Suprapubic skin (tissue), 4 donors: ENCODE measurements at regions not wholly inside any gene's neighbourhood (a gene's known extent, or its start where the extent isn't known, plus 50 kb on each side); places are given as distances from the start of the nearest gene placed in this dataset.

ENCODE experiments used
- CTCF ChIP-seq, 2 donors: fragments of 200-600 bp in 1 of 2; fragments of 450-650 bp in 1 of 2; sonication (generic) in 1 of 2; IDR thresholded peaks; one replicate each; pipeline ENCODE4 v1.5.1; 2016 to 2019; ENCODE audit warnings: antibody characterized with exemption in 2 of 2, mild to moderate bottlenecking in 1 of 2, moderate library complexity in 1 of 2
- EP300 ChIP-seq: sonication (generic); formaldehyde crosslinking; IDR thresholded peaks from one replicate; pipeline ENCODE4 v1.6.1; 2017; ENCODE audit warnings: antibody characterized with exemption
- POLR2A ChIP-seq, 2 donors: fragments of 450-650 bp; IDR thresholded peaks; one replicate each; pipeline ENCODE4 v1.6.1; 2017; ENCODE audit warnings: antibody characterized with exemption in 2 of 2, mild to moderate bottlenecking in 2 of 2, moderate library complexity in 2 of 2
- POLR2AphosphoS5 ChIP-seq, 3 donors: sonication (generic); formaldehyde crosslinking; IDR thresholded peaks; one replicate each; pipeline ENCODE4 v1.6.1; 2017; ENCODE audit warnings: antibody characterized with exemption in 3 of 3

GRCh38 chr1:173328961-173329360 is 121.8 kb upstream of the TNFSF4 start:
- TF ChIP-seq CTCF (IDR thresholded peaks at IDR 0.05), result no peak
- no peak for TF ChIP-seq EP300
- TF ChIP-seq POLR2AphosphoS5 (IDR thresholded peaks at IDR 0.05), result no peak
- no peak for TF ChIP-seq POLR2A (IDR thresholded peaks at IDR 0.05)
